T-cell (primary cell): ENCODE measurements at regions not wholly inside any gene's neighbourhood (a gene's known extent, or its start where the extent isn't known, plus 50 kb on each side); places are given as distances from the start of the nearest gene placed in this dataset.

Experiments
- ATAC-seq, 4 experiments: fragments of 200-7000 bp in 3 of 4; fragments of 150-1000 bp in 1 of 4; cut with Tn5 transposase; replicated peaks in 1 of 4; 1 replicate in 3 of 4; 2 replicates in 1 of 4; pipeline ENCODE4 v1.10.0; 2021; ENCODE audit warnings: moderate library complexity in 3 of 4, mild to moderate bottlenecking in 2 of 4, moderate number of reproducible peaks in 1 of 4
- CTCF ChIA-PET, 2 donors: fragments of 300-600 bp; sonication (Branson Sonifier 250); formaldehyde crosslinking; loops; one replicate each; lab custom pipeline; 2022; ENCODE audit warnings: antibody characterized with exemption in 2 of 2; lab: Charles Lee
- POLR2A ChIA-PET, 2 donors: fragments of 300-600 bp; sonication (Branson Sonifier 250); formaldehyde crosslinking; loops; one replicate each; lab custom pipeline; 2022; ENCODE audit warnings: antibody characterized with exemption in 2 of 2; lab: Charles Lee
- DNase-seq, 35 experiments: peaks; one replicate each; pipeline versions ENCODE4 v3.0.0 to v3.0.0-alpha.2; 2013 to 2023
- H3K27ac ChIP-seq: one replicate; pipeline ENCODE4 v1.5.1; 2013; ENCODE audit warnings: low read length
- H3K27me3 ChIP-seq, 2 experiments: replicated peaks in 1 of 2; 1 replicate in 1 of 2; 2 replicates in 1 of 2; pipeline versions ENCODE4 v1.6.1 to v1.7.0; 2013; ENCODE audit warnings: low read length in 1 of 2, mixed read lengths in 1 of 2; ENCODE audit not compliant: control insufficient read depth in 2 of 2, insufficient read depth in 2 of 2; ENCODE audit errors: extremely low read depth in 1 of 2
- H3K36me3 ChIP-seq, 2 donors: 1 replicate in 1 of 2; 2 replicates in 1 of 2; pipeline versions ENCODE4 v1.6.1 to v1.7.0; 2013; ENCODE audit warnings: low read length in 1 of 2; ENCODE audit not compliant: control insufficient read depth in 2 of 2, insufficient read depth in 1 of 2; ENCODE audit errors: extremely low read depth in 1 of 2
- H3K4me1 ChIP-seq, 2 experiments: 1 replicate in 1 of 2; 2 replicates in 1 of 2; pipeline versions ENCODE4 v1.6.1 to v1.7.0; 2013; ENCODE audit warnings: low read length in 2 of 2, mixed read lengths in 1 of 2; ENCODE audit not compliant: insufficient read depth in 2 of 2, control insufficient read depth in 1 of 2; ENCODE audit errors: extremely low read depth in 1 of 2
- H3K4me3 ChIP-seq, 2 donors: 1 replicate in 1 of 2; 2 replicates in 1 of 2; pipeline versions ENCODE4 v1.5.1 to v1.7.0; 2013; ENCODE audit warnings: mild to moderate bottlenecking in 2 of 2, low read length in 1 of 2, moderate library complexity in 1 of 2; ENCODE audit not compliant: control insufficient read depth in 1 of 2; ENCODE audit errors: extremely low read depth in 1 of 2
- H3K9me3 ChIP-seq: 2 replicates; pipeline ENCODE4 v1.7.0; 2013
- H3K27ac Mint-ChIP-seq, 2 donors: one replicate each; pipeline ENCODE4 v1.8.0; 2020 to 2021; ENCODE audit warnings: mild to moderate bottlenecking in 2 of 2, mixed read lengths in 2 of 2
- H3K27me3 Mint-ChIP-seq, 2 donors: one replicate each; pipeline ENCODE4 v1.8.0; 2021 to 2022; ENCODE audit warnings: mixed read lengths in 2 of 2
- H3K36me3 Mint-ChIP-seq: one replicate; pipeline ENCODE4 v1.8.0; 2021; ENCODE audit warnings: mixed read lengths
- H3K4me1 Mint-ChIP-seq, 3 donors: one replicate each; pipeline ENCODE4 v1.8.0; 2020 to 2022; ENCODE audit warnings: mixed read lengths in 3 of 3, mild to moderate bottlenecking in 1 of 3
- H3K4me3 Mint-ChIP-seq, 3 donors: one replicate each; pipeline ENCODE4 v1.8.0; 2020 to 2022; ENCODE audit warnings: mild to moderate bottlenecking in 3 of 3, mixed read lengths in 3 of 3, moderate library complexity in 3 of 3
- H3K9me3 Mint-ChIP-seq, 3 donors: one replicate each; pipeline ENCODE4 v1.8.0; 2020 to 2022; ENCODE audit warnings: mixed read lengths in 3 of 3
- WGBS: methylation state at CpG from one replicate; pipeline ENCODE4 v1.1.5; 2013; ENCODE audit warnings: missing lambda C conversion rate; ENCODE audit not compliant: insufficient coverage; 5-methylcytosine and 5-hydroxymethylcytosine counted together

DNA sequence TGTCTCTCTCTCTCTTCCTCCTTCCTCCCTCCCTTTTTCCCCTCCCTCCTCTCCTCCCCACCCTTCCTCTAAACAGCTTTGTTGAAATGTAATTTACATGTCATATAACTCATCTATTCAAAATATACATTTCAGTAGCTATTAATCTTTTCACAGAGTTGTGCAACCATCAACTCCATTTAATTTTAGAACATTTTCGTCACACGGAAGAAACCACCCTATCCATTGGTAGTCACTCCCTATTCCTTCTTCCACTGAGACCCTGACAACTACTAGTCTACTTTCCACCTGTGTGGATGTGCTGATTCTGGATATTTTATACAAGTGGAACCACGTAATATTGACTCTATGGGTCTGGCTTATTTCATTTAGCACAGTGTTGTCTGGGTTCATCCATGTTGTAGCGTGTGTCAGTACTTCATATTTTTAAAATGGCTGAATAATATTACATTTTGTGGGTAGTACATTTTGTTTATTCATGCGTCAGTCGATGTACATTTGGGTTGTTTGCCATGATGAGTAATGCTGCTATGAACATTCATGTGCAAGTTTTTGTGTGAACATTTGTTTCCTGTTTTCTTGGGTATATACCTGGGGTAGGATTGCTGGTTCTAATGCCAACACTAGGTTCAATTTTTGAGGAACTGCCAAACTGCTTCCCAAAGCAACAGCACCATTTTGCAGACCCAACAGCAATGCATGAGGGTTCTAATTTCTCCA is 100.1 kb upstream of the GCFC2 start:
- no peaks in the 10 kb centered on the region for H3K4me1 Mint-ChIP-seq
- Histone ChIP-seq H3K9me3 (no peaks in the 10 kb centered on the region), H3K4me3 (no peak overlapping the region), H3K27me3 (no peaks in the 10 kb centered on the region), H3K27ac (no peak overlapping the region), H3K4me1 (no peaks in the 10 kb centered on the region), H3K36me3 (no peaks in the 10 kb centered on the region)
- DNase-seq (no peak), ATAC-seq (no peak)
- H3K36me3 Mint-ChIP-seq = no peaks in the 10 kb centered on the region
- ChIA-PET CTCF (interaction anchor here in 1 of 2 donors (0.6 kb wide), 1 partner anchor 265 kb away, joined by 4 read pairs; no protein-coding TSS in a partner anchor), POLR2A (no interaction called here)
- H3K4me3 Mint-ChIP-seq = no peak overlapping the region
- 82% methylated on average over 2 of the region's 6 CpGs for WGBS
- no peak overlapping the region for H3K27ac Mint-ChIP-seq
- H3K9me3 Mint-ChIP-seq = peaks cover 0 to 4% (median 0%) of the 10 kb centered on the region in 3 donors
- H3K27me3 Mint-ChIP-seq = peaks cover 6 to 9% of the 10 kb centered on the region in 2 donors

DNA sequence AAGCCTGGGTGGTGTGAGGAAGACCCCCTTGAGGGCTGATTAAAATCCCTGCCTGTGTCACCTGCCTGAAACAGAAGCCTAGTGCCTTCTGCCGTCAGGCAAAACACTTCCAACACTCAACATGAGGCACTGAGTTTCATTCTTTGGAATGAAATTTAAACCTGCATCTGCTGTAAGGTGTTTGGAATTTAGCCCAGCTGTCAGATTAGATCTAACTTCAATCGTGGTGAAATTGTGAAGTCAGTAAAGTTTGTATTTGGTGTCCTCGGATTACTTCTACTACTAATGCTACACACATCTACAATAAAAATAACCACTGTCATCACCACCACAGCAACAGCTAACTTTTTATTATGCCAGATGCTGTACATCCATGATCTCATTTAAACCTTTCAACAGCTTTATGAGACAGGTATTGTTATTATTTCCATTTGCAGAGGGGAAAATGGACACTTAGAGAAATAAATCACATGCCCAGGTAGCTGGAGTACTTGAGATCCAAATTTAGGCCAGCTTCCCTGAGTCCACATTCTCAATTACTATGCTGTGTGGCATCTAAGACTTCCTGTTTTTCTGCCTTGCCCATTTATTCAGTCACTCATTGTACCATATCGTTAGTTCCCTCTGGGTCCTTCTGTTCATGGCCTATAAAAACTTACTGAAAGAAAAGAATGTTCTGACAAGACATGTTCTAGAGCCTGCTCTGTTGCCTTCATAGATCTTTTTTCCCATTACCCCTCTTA is 98.2 kb upstream of the GCFC2 start:
- Mint-ChIP-seq H3K27me3 (peaks cover 4 to 7% of the 10 kb centered on the region in 2 donors), H3K9me3 (no peaks in the 10 kb centered on the region), H3K27ac (no peak overlapping the region), H3K4me3 (no peak overlapping the region), H3K36me3 (no peaks in the 10 kb centered on the region), H3K4me1 (no peaks in the 10 kb centered on the region)
- H3K27ac ChIP-seq = no peak overlapping the region
- no peaks in the 10 kb centered on the region for H3K27me3 ChIP-seq
- no peak for DNase-seq
- no peak for ATAC-seq
- no peaks in the 10 kb centered on the region for H3K36me3 ChIP-seq
- POLR2A ChIA-PET = no interaction called here
- no peak overlapping the region for H3K4me3 ChIP-seq
- CTCF ChIA-PET = no interaction called here
- WGBS = no CpG with 5 or more reads among the region's 4 CpGs
- no peaks in the 10 kb centered on the region for H3K9me3 ChIP-seq
- H3K4me1 ChIP-seq = no peaks in the 10 kb centered on the region

DNA sequence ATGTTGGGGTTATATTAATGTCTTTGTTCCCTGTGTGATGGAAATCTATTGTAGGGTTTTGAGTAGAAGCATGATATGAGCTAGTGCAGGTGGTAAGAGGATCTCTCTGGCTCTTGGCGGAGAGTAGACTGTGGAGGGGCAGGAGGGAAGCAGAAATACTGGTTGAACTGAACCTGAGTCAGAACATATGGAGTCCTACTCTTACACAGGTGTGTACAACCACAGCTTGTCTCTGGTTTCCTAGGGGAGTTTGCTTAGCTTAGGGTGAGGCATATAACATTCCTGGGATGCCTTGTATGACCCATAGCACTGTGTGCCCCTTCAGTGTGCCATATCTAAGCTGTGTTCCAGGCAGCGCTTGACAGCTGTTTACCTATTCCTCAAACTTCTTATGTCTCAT is 97.3 kb upstream of the GCFC2 start:
- WGBS = 100% methylated on average over 1 of the region's 2 CpGs
- Mint-ChIP-seq H3K4me1 (no peaks in the 10 kb centered on the region), H3K27me3 (peaks cover 4 to 7% of the 10 kb centered on the region in 2 donors), H3K36me3 (no peaks in the 10 kb centered on the region), H3K4me3 (no peak overlapping the region), H3K27ac (no peak overlapping the region), H3K9me3 (no peaks in the 10 kb centered on the region)
- no peaks in the 10 kb centered on the region for H3K27me3 ChIP-seq
- ATAC-seq (no peak), DNase-seq (no peak)
- CTCF ChIA-PET = no interaction called here
- H3K4me1 ChIP-seq = no peaks in the 10 kb centered on the region
- H3K4me3 ChIP-seq = no peak overlapping the region
- no peaks in the 10 kb centered on the region for H3K36me3 ChIP-seq
- no peaks in the 10 kb centered on the region for H3K9me3 ChIP-seq
- POLR2A ChIA-PET = no interaction called here
- no peak overlapping the region for H3K27ac ChIP-seq

DNA sequence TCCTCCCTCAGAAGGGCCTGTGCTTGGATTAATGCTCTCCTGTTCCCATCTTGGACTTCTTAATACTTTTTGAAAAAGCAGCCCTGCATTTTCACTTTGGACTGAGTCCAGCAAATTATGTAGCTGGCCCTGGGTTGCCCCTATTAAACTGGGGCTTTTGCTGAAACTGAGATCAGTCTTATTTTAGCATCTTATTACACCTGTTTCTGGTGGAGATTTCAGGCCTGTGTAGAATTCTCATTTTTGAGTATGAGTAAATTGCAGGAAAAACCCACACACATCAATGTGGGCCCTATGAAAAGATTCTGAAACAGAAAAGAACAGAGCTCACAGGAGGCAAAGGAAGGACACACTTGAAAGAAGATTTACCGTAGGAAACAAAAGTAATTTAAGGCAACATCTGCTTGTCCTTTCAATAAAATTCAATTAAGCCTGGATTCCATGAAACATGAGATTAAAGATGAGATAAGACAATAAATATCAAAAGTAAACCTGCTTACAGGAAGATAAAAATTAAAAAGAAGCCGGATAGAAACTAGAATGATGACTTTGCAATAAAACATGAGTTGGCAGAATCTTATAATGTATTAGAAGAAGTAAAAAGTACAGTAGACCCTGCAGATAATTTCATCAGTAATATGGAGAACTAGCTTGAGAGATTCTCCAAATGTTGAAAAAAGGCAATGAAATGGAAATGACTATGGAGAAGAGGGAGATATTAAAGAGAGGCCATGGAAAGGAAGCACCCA is 90.7 kb upstream of the GCFC2 start:
- ATAC-seq = no peak
- H3K9me3 Mint-ChIP-seq = no peaks in the 10 kb centered on the region
- H3K27me3 Mint-ChIP-seq = peaks cover 0 to 4% of the 10 kb centered on the region in 2 donors
- no peaks in the 10 kb centered on the region for H3K9me3 ChIP-seq
- no peaks in the 10 kb centered on the region for H3K4me1 Mint-ChIP-seq
- H3K36me3 Mint-ChIP-seq = no peaks in the 10 kb centered on the region
- no peak for DNase-seq
- H3K36me3 ChIP-seq = no peaks in the 10 kb centered on the region
- H3K27ac Mint-ChIP-seq = no peak overlapping the region
- H3K4me1 ChIP-seq = no peaks in the 10 kb centered on the region
- POLR2A ChIA-PET = no interaction called here
- WGBS = no CpG with 5 or more reads among the region's 2 CpGs
- CTCF ChIA-PET = no interaction called here
- H3K4me3 Mint-ChIP-seq = no peak overlapping the region
- no peaks in the 10 kb centered on the region for H3K27me3 ChIP-seq
- no peak overlapping the region for H3K4me3 ChIP-seq
- H3K27ac ChIP-seq = no peak overlapping the region

DNA sequence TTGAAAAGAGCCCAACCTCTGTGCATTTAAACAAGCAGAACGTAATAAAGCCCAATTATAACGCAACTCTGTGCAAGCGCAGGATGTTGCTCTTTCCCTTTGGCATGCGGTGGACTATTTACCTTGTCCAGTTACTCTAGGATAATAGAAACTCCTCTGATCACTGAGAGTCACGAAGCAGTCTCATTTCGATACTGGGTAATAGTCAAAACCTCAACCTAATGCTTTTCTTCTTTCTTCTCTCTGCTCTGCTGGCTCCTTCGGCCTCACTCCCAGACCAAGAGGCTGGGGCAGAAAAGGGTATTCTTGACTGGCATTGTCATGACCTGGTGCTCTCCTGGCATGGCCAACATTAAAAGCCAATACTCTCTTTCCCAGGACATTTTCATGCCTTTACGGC is 89.7 kb upstream of the GCFC2 start:
- no peak overlapping the region for H3K27ac ChIP-seq
- H3K4me3 ChIP-seq = no peak overlapping the region
- no peak overlapping the region for H3K27ac Mint-ChIP-seq
- 86% methylated on average over 7 of the region's 8 CpGs for WGBS
- no peak for ATAC-seq
- no peaks in the 10 kb centered on the region for H3K9me3 Mint-ChIP-seq
- H3K9me3 ChIP-seq = no peaks in the 10 kb centered on the region
- ChIA-PET POLR2A (no interaction called here), CTCF (no interaction called here)
- H3K4me1 ChIP-seq = no peaks in the 10 kb centered on the region
- no peak overlapping the region for H3K4me3 Mint-ChIP-seq
- H3K36me3 Mint-ChIP-seq = no peaks in the 10 kb centered on the region
- no peaks in the 10 kb centered on the region for H3K36me3 ChIP-seq
- H3K27me3 ChIP-seq = no peaks in the 10 kb centered on the region
- peaks cover 0 to 4% of the 10 kb centered on the region in 2 donors for H3K27me3 Mint-ChIP-seq
- DNase-seq = no peak
- no peaks in the 10 kb centered on the region for H3K4me1 Mint-ChIP-seq

DNA sequence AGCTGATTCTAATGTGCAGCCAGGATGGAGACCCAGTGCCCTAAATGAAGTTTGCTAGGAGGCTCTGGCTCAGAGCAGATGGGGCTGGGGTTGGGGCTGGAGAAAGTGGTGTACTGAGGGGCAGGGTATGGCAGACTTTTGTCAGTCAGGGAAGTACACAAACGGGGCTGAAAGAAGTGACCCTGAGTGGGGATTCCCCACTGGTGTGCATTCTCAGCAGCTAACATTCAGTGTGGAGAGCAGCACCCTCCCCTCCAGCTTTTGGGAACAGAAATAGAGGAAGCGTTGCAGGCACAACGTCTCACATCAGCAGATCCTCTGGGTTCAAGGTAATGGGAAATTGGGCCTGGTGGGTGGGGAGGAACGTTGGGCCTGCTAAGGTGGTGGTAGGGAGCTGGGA is 89.1 kb upstream of the GCFC2 start:
- H3K27ac ChIP-seq = no peak overlapping the region
- 11% methylated on average over 2 of the region's 4 CpGs for WGBS

More for the DNA sequence above, 89.1 kb upstream of the GCFC2 start:
- no peaks in the 10 kb centered on the region for H3K9me3 ChIP-seq
- ATAC-seq (no peak), DNase-seq (no peak)
- Mint-ChIP-seq H3K4me1 (no peaks in the 10 kb centered on the region), H3K9me3 (no peaks in the 10 kb centered on the region), H3K27ac (no peak overlapping the region), H3K27me3 (peaks cover 0 to 4% of the 10 kb centered on the region in 2 donors), H3K36me3 (no peaks in the 10 kb centered on the region), H3K4me3 (no peak overlapping the region)
- CTCF ChIA-PET = no interaction called here
- POLR2A ChIA-PET = no interaction called here
- H3K27me3 ChIP-seq = no peaks in the 10 kb centered on the region
- H3K4me3 ChIP-seq = no peak overlapping the region
- no peaks in the 10 kb centered on the region for H3K36me3 ChIP-seq
- H3K4me1 ChIP-seq = no peaks in the 10 kb centered on the region
